GM19023 (cell line): ENCODE measurements at regions not wholly inside any gene's neighbourhood (a gene's known extent, or its start where the extent isn't known, plus 50 kb on each side); places are given as distances from the start of the nearest gene placed in this dataset.
"Not testable (repeated sequence)": the region's sequence is repeated elsewhere in the genome, so short reads cannot be mapped to it uniquely, and the experiment has no call there.

Experiments
- ATAC-seq: cut with Tn5 transposase; IDR thresholded peaks from one replicate; pipeline ENCODE4 v1.9.1; 2021; ENCODE audit warnings: mild to moderate bottlenecking, moderate library complexity; ENCODE audit not compliant: unreplicated experiment

GRCh38 chr16:86880316-86881117, 302.2 kb downstream of the FOXL1 start:
- ATAC-seq = no peak

- ATAC-seq = no peak
These were observed 302.8 kb downstream of the FOXL1 start for GRCh38 chr16:86881118-86881510.

- ATAC-seq = no peak
These were observed 303.5 kb downstream of the FOXL1 start for GRCh38 chr16:86881861-86882273.

- no peak for ATAC-seq
These were observed 304.4 kb downstream of the FOXL1 start for GRCh38 chr16:86882586-86883280.

- ATAC-seq = no peak
These were observed 305.4 kb downstream of the FOXL1 start for GRCh38 chr16:86883583-86884389.

GRCh38 chr16:86884390-86884650, 306.0 kb downstream of the FOXL1 start:
- no peak for ATAC-seq

- no peak for ATAC-seq
These were observed 306.8 kb downstream of the FOXL1 start for GRCh38 chr16:86885139-86885538.

GRCh38 chr16:86886651-86887050, 308.3 kb downstream of the FOXL1 start:
- ATAC-seq = no peak

GRCh38 chr16:86887416-86887815, 309.1 kb downstream of the FOXL1 start:
- ATAC-seq = no peak

- no peak for ATAC-seq
These were observed 310.1 kb downstream of the FOXL1 start for GRCh38 chr16:86888231-86889053.

GRCh38 chr16:86889054-86889366, 310.7 kb downstream of the FOXL1 start:
- ATAC-seq = not testable (repeated sequence)

GRCh38 chr16:86889974-86890373, 311.6 kb downstream of the FOXL1 start:
- no peak for ATAC-seq

- no peak for ATAC-seq
These were observed 312.8 kb downstream of the FOXL1 start for GRCh38 chr16:86891121-86891520.

- ATAC-seq = no peak
These were observed 313.3 kb downstream of the FOXL1 start for GRCh38 chr16:86891631-86892030.

GRCh38 chr16:86892509-86892908, 314.2 kb downstream of the FOXL1 start:
- ATAC-seq = no peak

GRCh38 chr16:86893506-86893905, 315.2 kb downstream of the FOXL1 start:
- ATAC-seq = no peak

GRCh38 chr16:86894029-86894567, 315.7 kb downstream of the FOXL1 start:
- ATAC-seq = no peak

GRCh38 chr16:86894925-86895324, 316.6 kb downstream of the FOXL1 start:
- no peak for ATAC-seq

GRCh38 chr16:86895606-86896005, 317.3 kb downstream of the FOXL1 start:
- ATAC-seq = no peak

GRCh38 chr16:86896976-86897375, 318.6 kb downstream of the FOXL1 start:
- ATAC-seq = no peak

- ATAC-seq = no peak
These were observed 319.1 kb downstream of the FOXL1 start for GRCh38 chr16:86897486-86897885.
